BLaER1 (cell line): ENCODE measurements at regions not wholly inside any gene's neighbourhood (a gene's known extent, or its start where the extent isn't known, plus 50 kb on each side); places are given as distances from the start of the nearest gene placed in this dataset.

Experiments
- H3K27ac ChIP-seq: shearing (Covaris generic); formaldehyde crosslinking; 2 replicates; pipeline ENCODE4 v1.8.1; 2022
- H3K27me3 ChIP-seq: shearing (Covaris generic); formaldehyde crosslinking; 2 replicates; pipeline ENCODE4 v1.8.1; 2022
- H3K36me3 ChIP-seq: shearing (Covaris generic); formaldehyde crosslinking; 2 replicates; pipeline ENCODE4 v1.8.1; 2022
- H3K4me1 ChIP-seq: shearing (Covaris generic); formaldehyde crosslinking; 2 replicates; pipeline ENCODE4 v1.8.1; 2022
- H3K4me2 ChIP-seq: shearing (Covaris generic); formaldehyde crosslinking; 2 replicates; pipeline ENCODE4 v1.8.1; 2022
- H3K4me3 ChIP-seq: shearing (Covaris generic); formaldehyde crosslinking; 2 replicates; pipeline ENCODE4 v1.8.1; 2022
- H3K9ac ChIP-seq: shearing (Covaris generic); formaldehyde crosslinking; 2 replicates; pipeline ENCODE4 v1.8.1; 2022
- H3K9me3 ChIP-seq: shearing (Covaris generic); formaldehyde crosslinking; 2 replicates; pipeline ENCODE4 v1.8.1; 2022
- H4K20me1 ChIP-seq: shearing (Covaris generic); formaldehyde crosslinking; 2 replicates; pipeline ENCODE4 v1.8.1; 2022
- Cebpa-rat ChIP-seq: shearing (Covaris generic); IDR thresholded peaks from 2 replicates; pipeline ENCODE4 v1.8.1; 2022

- Histone ChIP-seq H4K20me1 (no peaks in the 10 kb centered on the region), H3K9ac (0 out of 2 replicates have a peak overlapping the region, but pooled peaks have one; percentile 6), H3K27me3 (no peaks in the 10 kb centered on the region), H3K36me3 (no peaks in the 10 kb centered on the region), H3K4me2 (peak overlapping the region; percentile 68), H3K9me3 (no peaks in the 10 kb centered on the region; the same call in 1 of the 2 replicates), H3K27ac (peak overlapping the region; percentile 52), H3K4me3 (no peak overlapping the region), H3K4me1 (peaks cover 20% of the 10 kb centered on the region)
- no peak for TF ChIP-seq Cebpa-rat
Measured at GRCh38 chr5:40378396-40379177, 301.1 kb upstream of the PTGER4 start.

DNA sequence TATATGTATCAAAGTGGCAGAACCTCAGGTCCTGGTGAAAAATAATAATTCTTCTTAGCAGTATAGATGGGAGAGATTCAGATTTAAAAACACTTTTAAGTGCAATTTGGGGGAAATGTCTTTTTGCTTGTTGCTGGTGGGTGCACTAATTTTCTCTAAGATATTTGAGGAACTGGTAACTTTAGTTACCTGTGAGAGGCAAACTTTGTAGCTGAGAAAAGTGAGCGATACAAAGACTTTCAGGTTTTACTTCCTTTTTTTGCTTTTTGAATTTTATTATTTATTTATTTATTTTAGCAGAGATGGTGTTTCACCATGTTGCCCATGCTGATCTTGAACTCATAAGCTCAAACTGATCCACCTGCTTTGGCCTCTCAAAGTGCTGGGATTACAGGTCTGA lies 303.1 kb upstream of the PTGER4 start:
- no peak overlapping the region for H3K4me2 ChIP-seq
- no peak overlapping the region for H3K27ac ChIP-seq
- TF ChIP-seq Cebpa-rat: no peak
- peaks cover 20% of the 10 kb centered on the region for H3K4me1 ChIP-seq
- H4K20me1 ChIP-seq: no peaks in the 10 kb centered on the region
- H3K9me3 ChIP-seq: no peaks in the 10 kb centered on the region; the same call in 1 of the 2 replicates
- no peak overlapping the region for H3K9ac ChIP-seq
- no peaks in the 10 kb centered on the region for H3K27me3 ChIP-seq
- H3K36me3 ChIP-seq: no peaks in the 10 kb centered on the region
- no peak overlapping the region for H3K4me3 ChIP-seq

DNA sequence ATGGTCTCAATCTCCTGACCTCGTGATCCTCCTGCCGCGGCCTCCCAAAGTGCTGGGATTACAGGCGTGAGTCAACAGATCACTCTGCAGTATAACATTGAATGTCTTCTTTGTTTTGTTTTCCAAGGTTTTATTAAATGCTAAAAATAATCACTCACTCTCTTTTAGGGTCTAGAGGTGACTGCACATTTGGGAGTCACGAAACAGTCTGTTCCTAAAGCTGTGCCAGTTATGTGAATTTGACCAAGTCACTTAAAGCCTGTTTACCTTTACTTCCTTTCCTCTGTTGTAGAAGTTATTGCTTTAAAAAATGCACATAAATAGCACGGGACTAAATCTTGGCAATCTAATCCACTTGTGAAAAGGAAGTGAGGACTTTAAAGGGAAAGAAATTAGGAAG lies 304.9 kb upstream of the PTGER4 start:
- Histone ChIP-seq H3K36me3 (no peaks in the 10 kb centered on the region), H3K9me3 (peaks cover 11% of the 10 kb centered on the region), H3K4me3 (no peak overlapping the region), H4K20me1 (no peaks in the 10 kb centered on the region), H3K4me2 (no peak overlapping the region), H3K4me1 (peaks cover 20% of the 10 kb centered on the region), H3K27me3 (no peaks in the 10 kb centered on the region), H3K27ac (no peak overlapping the region), H3K9ac (no peak overlapping the region)
- no peak for TF ChIP-seq Cebpa-rat

DNA sequence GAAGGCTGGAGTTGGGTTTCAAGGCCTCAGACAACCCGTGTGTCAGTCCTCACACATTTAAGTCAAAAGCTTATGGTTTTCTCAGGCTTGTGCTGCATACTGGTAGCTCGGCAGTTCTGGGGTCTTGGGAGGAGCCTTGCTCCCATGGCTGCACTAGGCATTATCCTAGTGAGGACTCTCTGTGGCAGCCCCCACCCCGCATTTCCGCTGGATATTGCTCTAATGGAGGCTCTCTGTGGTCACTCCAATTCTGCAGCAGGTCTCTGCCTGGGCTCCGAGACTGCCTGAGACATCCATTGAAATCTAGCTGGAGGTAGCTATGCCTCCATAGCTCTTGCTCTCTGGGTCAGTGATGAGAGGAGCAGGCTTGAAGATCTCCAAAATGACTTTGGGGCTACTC lies 311.5 kb upstream of the PTGER4 start:
- Histone ChIP-seq H3K9me3 (peaks cover 11% of the 10 kb centered on the region), H3K4me3 (no peak overlapping the region), H3K36me3 (no peaks in the 10 kb centered on the region), H3K4me1 (no peaks in the 10 kb centered on the region), H3K27ac (no peak overlapping the region), H3K27me3 (no peaks in the 10 kb centered on the region), H3K9ac (no peak overlapping the region), H3K4me2 (no peak overlapping the region), H4K20me1 (no peaks in the 10 kb centered on the region)
- no peak for TF ChIP-seq Cebpa-rat

- Histone ChIP-seq H3K9me3 (peaks cover 11% of the 10 kb centered on the region), H4K20me1 (no peaks in the 10 kb centered on the region), H3K4me3 (no peak overlapping the region), H3K36me3 (no peaks in the 10 kb centered on the region), H3K27me3 (no peaks in the 10 kb centered on the region), H3K4me1 (no peaks in the 10 kb centered on the region), H3K4me2 (no peak overlapping the region), H3K27ac (no peak overlapping the region), H3K9ac (no peak overlapping the region)
- no peak for TF ChIP-seq Cebpa-rat
Measured at GRCh38 chr5:40367255-40367654, 312.5 kb upstream of the PTGER4 start.

DNA sequence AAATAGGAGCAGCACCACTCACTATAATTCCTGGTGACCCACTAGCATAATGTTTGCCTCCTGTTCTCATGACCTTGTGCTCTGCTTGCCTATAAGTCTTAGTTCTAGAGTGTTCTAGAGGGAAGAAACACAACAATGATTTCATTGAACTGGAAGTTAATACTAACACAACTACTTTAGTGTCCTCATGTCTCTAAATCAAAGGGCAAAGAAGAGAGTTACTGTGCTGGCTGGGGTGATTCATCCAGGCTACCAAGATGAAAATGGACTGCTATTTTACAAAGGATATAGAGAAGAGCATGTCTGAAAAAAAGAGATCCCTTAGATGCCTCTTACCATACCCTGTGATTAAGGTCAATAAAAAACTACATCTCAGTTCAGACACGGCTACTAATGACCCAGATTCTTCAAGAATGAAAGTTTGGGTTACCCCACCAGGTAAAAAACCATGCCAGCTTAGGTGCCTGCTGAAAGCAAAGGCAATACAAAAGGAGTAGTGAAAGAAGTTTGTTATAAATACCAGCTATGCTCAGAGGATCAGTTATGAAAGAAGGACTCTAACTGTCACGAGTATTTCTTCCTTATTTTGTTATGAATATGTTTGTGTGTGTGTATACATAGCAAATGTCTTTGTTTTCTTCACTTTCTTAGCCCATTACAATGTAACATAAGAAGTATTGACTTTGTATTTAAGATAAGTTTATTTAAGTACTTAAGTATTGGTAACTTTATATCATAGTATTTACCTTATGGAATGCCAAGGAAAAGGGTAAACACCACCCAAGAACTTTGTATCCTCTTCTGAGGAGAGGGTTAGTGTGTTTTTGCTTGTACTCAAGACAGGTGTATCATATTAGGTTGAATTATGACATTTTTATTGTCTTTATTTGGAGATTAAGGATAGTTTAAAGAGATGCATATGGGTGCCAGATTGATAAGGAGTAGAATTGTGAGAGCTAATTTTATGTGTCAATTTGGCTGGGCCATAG lies 314.1 kb upstream of the PTGER4 start:
- no peak for TF ChIP-seq Cebpa-rat
- Histone ChIP-seq H3K4me2 (no peak overlapping the region), H3K36me3 (no peaks in the 10 kb centered on the region), H3K27ac (no peak overlapping the region), H3K27me3 (no peaks in the 10 kb centered on the region), H3K4me1 (no peaks in the 10 kb centered on the region), H4K20me1 (no peaks in the 10 kb centered on the region), H3K9ac (no peak overlapping the region), H3K9me3 (peaks cover 7% of the 10 kb centered on the region), H3K4me3 (no peak overlapping the region)

- Histone ChIP-seq H3K9me3 (no peaks in the 10 kb centered on the region), H3K9ac (no peak overlapping the region), H3K4me1 (0 out of 2 replicates have a peak, but pooled peaks cover 6% of the 10 kb centered on the region), H3K36me3 (no peaks in the 10 kb centered on the region), H4K20me1 (no peaks in the 10 kb centered on the region), H3K4me3 (no peak overlapping the region), H3K4me2 (no peak overlapping the region), H3K27ac (no peak overlapping the region), H3K27me3 (no peaks in the 10 kb centered on the region)
- no peak for TF ChIP-seq Cebpa-rat
Measured at GRCh38 chr5:40364441-40364840, 315.3 kb upstream of the PTGER4 start.

GRCh38 chr5:40361378-40361777 lies 318.3 kb upstream of the PTGER4 start:
- no peak overlapping the region for H3K27ac ChIP-seq
- H3K9ac ChIP-seq: no peak overlapping the region
- H3K9me3 ChIP-seq: no peaks in the 10 kb centered on the region
- no peaks in the 10 kb centered on the region for H3K27me3 ChIP-seq
- no peaks in the 10 kb centered on the region for H4K20me1 ChIP-seq
- H3K36me3 ChIP-seq: no peaks in the 10 kb centered on the region
- H3K4me1 ChIP-seq: 0 out of 2 replicates have a peak, but pooled peaks cover 7% of the 10 kb centered on the region
- H3K4me3 ChIP-seq: no peak overlapping the region
- TF ChIP-seq Cebpa-rat: no peak
- H3K4me2 ChIP-seq: no peak overlapping the region

DNA sequence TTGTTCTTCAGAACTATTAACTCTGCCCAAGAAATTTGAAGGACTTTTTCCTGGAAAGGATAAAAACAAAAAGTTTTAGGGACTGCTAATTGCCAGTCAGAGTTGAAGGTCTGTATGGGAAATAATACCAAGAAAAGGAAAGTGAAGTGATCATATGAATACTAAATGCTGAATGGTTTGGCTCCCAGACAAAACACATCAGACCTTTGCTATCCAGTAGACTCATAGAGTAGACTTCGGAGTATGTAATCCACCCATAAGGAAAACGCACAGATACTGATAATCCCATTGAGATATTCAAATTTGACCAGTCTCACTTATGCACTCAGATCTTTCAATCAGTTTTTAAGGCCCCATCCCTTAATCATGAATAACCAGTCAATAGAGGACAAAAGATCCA lies 319.0 kb upstream of the PTGER4 start:
- H3K27me3 ChIP-seq: no peaks in the 10 kb centered on the region
- no peaks in the 10 kb centered on the region for H4K20me1 ChIP-seq
- H3K27ac ChIP-seq: no peak overlapping the region
- no peak overlapping the region for H3K4me3 ChIP-seq
- no peaks in the 10 kb centered on the region for H3K36me3 ChIP-seq
- H3K4me1 ChIP-seq: 0 out of 2 replicates have a peak, but pooled peaks cover 7% of the 10 kb centered on the region
- no peak overlapping the region for H3K9ac ChIP-seq
- no peaks in the 10 kb centered on the region for H3K9me3 ChIP-seq
- no peak for TF ChIP-seq Cebpa-rat
- no peak overlapping the region for H3K4me2 ChIP-seq

DNA sequence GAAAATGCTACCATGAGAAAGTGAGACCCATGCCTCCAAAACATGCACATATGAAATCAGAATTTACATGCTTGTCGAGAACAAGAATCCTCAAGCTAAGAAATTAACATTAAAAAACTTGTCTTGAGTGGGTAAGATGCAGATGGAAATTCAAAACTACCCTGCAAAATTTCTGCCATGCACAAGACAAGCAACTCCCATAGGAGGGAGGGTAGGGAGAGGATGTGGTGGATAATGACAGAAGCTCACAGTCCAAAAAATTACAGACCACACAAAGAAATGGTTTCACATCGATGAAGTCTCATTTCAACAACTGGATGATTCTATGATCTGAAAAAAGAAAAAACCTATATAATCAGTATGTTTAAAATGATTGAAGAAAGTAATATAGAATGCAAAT lies 319.9 kb upstream of the PTGER4 start:
- no peak overlapping the region for H3K27ac ChIP-seq
- no peak for TF ChIP-seq Cebpa-rat

More for the DNA sequence above, 319.9 kb upstream of the PTGER4 start:
- no peaks in the 10 kb centered on the region for H4K20me1 ChIP-seq
- no peaks in the 10 kb centered on the region for H3K36me3 ChIP-seq
- H3K4me3 ChIP-seq: no peak overlapping the region
- H3K9me3 ChIP-seq: 0 out of 2 replicates have a peak, but pooled peaks cover 3% of the 10 kb centered on the region
- H3K4me1 ChIP-seq: 0 out of 2 replicates have a peak, but pooled peaks cover 7% of the 10 kb centered on the region
- no peaks in the 10 kb centered on the region for H3K27me3 ChIP-seq
- no peak overlapping the region for H3K4me2 ChIP-seq
- H3K9ac ChIP-seq: no peak overlapping the region
